Body of pancreas (tissue), 4 donors: ENCODE measurements at regions not wholly inside any gene's neighbourhood (a gene's known extent, or its start where the extent isn't known, plus 50 kb on each side); places are given as distances from the start of the nearest gene placed in this dataset.

ENCODE experiments used
- POLR2A ChIP-seq, 3 donors: fragments of 450-650 bp; IDR thresholded peaks; one replicate each; pipeline ENCODE4 v1.6.1; 2016; ENCODE audit warnings: antibody characterized with exemption in 3 of 3, mild to moderate bottlenecking in 2 of 3
- TF ChIP-seq, protein P1 (sequence below), 7 experiments: fragments of 450-650 bp in 4 of 7; fragments of 200-600 bp in 3 of 7; sonication (generic) in 3 of 7; IDR thresholded peaks; one replicate each; pipeline ENCODE4 v1.5.1; 2016 to 2019; ENCODE audit warnings: antibody characterized with exemption in 7 of 7

DNA sequence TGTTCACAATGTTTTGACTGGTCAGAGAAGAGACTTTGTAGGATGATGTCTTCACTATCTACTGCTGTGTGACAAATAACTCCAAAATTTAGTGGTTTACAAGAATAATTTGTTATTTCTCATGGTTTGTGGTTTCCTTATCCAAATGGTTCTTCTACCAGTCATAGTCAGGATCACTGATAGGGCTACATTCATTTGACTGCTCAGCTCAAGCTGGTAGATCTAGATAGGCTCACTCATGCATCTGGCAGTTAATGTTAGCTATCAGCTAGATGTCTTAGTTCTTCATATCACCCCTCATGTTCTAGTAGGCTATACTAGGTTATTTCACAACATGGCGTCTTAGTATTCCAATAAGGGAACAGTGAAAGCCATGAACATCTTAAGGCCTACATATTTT, 131.0 kb downstream of the ID4 start:
- no peak for TF ChIP-seq POLR2A (IDR thresholded peaks at IDR 0.05)
- TF ChIP-seq, protein P1, sequence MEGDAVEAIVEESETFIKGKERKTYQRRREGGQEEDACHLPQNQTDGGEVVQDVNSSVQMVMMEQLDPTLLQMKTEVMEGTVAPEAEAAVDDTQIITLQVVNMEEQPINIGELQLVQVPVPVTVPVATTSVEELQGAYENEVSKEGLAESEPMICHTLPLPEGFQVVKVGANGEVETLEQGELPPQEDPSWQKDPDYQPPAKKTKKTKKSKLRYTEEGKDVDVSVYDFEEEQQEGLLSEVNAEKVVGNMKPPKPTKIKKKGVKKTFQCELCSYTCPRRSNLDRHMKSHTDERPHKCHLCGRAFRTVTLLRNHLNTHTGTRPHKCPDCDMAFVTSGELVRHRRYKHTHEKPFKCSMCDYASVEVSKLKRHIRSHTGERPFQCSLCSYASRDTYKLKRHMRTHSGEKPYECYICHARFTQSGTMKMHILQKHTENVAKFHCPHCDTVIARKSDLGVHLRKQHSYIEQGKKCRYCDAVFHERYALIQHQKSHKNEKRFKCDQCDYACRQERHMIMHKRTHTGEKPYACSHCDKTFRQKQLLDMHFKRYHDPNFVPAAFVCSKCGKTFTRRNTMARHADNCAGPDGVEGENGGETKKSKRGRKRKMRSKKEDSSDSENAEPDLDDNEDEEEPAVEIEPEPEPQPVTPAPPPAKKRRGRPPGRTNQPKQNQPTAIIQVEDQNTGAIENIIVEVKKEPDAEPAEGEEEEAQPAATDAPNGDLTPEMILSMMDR (IDR thresholded peaks at IDR 0.05): no peak
